GM12801 (cell line): ENCODE measurements at regions not wholly inside any gene's neighbourhood (a gene's known extent, or its start where the extent isn't known, plus 50 kb on each side); places are given as distances from the start of the nearest gene placed in this dataset.

Experiments
- CTCF ChIP-seq: IDR thresholded peaks from one replicate; pipeline ENCODE4 v1.5.1; 2011; ENCODE audit warnings: control low read depth; ENCODE audit not compliant: insufficient read length; ENCODE audit errors: extremely low read depth

GRCh38 chr5:7955476-7955875 lies 86.5 kb downstream of the MTRR start:
- TF ChIP-seq CTCF, result no peak

- TF ChIP-seq CTCF, result no peak
These were observed 88.4 kb downstream of the MTRR start for GRCh38 chr5:7957329-7957728.

- TF ChIP-seq CTCF, result no peak
These were observed 91.2 kb downstream of the MTRR start for GRCh38 chr5:7960142-7960541.

GRCh38 chr5:7961540-7961939 lies 92.6 kb downstream of the MTRR start:
- no peak for TF ChIP-seq CTCF

GRCh38 chr5:7970816-7971215 lies 101.9 kb downstream of the MTRR start:
- no peak for TF ChIP-seq CTCF

- no peak for TF ChIP-seq CTCF
These were observed 107.7 kb downstream of the MTRR start for GRCh38 chr5:7976411-7977190.

- no peak for TF ChIP-seq CTCF
These were observed 109.2 kb downstream of the MTRR start for GRCh38 chr5:7978114-7978513.

GRCh38 chr5:7978991-7979390 lies 110.0 kb downstream of the MTRR start:
- no peak for TF ChIP-seq CTCF
